ENCODE measurements at regions not wholly inside any gene's neighbourhood (a gene's known extent, or its start where the extent isn't known, plus 50 kb on each side); places are given as distances from the start of the nearest gene placed in this dataset.

- DNase-seq = no peak
- H3K4me3 ChIP-seq = no peak overlapping the region
- no peak for ATAC-seq
- no peaks in the 10 kb centered on the region for H3K4me1 ChIP-seq
- H3K27ac ChIP-seq = no peak overlapping the region
- no peaks in the 10 kb centered on the region for H3K36me3 ChIP-seq
- H3K27me3 ChIP-seq = no peaks in the 10 kb centered on the region
- H3K9me3 ChIP-seq = no peaks in the 10 kb centered on the region
- no peak for TF ChIP-seq CTCF (IDR thresholded peaks at IDR 0.05)
- intact Hi-C loops (cut with DNase I) = no loop called here
Measured at GRCh38 chr2:66382091-66382490, 52.8 kb upstream of the MEIS1 start.

GRCh38 chr2:66379473-66379872 lies 55.5 kb upstream of the MEIS1 start:
- no peaks in the 10 kb centered on the region for H3K9me3 ChIP-seq
- TF ChIP-seq CTCF (IDR thresholded peaks at IDR 0.05) = no peak
- intact Hi-C loops (cut with DNase I) = no loop called here

GRCh38 chr2:66377832-66378231 lies 57.1 kb upstream of the MEIS1 start:
- no peak for TF ChIP-seq CTCF (IDR thresholded peaks at IDR 0.05)
- Histone ChIP-seq H3K36me3 (no peaks in the 10 kb centered on the region), H3K27me3 (no peaks in the 10 kb centered on the region), H3K4me1 (no peaks in the 10 kb centered on the region), H3K4me3 (no peak overlapping the region), H3K9me3 (no peaks in the 10 kb centered on the region), H3K27ac (no peak overlapping the region)
- intact Hi-C loops (cut with DNase I) = no loop called here
- DNase-seq (no peak), ATAC-seq (no peak)

More at GRCh38 chr2:66379473-66379872, 55.5 kb upstream of the MEIS1 start:
- Histone ChIP-seq H3K4me3 (no peak overlapping the region), H3K36me3 (no peaks in the 10 kb centered on the region), H3K27me3 (no peaks in the 10 kb centered on the region), H3K4me1 (no peaks in the 10 kb centered on the region), H3K27ac (no peak overlapping the region)
- DNase-seq = no peak
- no peak for ATAC-seq

GRCh38 chr2:66370824-66371223 lies 64.1 kb upstream of the MEIS1 start:
- intact Hi-C loops (cut with DNase I) = no loop called here
- no peak for ATAC-seq
- Histone ChIP-seq H3K36me3 (no peaks in the 10 kb centered on the region), H3K9me3 (no peaks in the 10 kb centered on the region), H3K27me3 (no peaks in the 10 kb centered on the region), H3K4me3 (no peak overlapping the region), H3K4me1 (no peaks in the 10 kb centered on the region), H3K27ac (no peak overlapping the region)
- no peak for DNase-seq
- no peak for TF ChIP-seq CTCF (IDR thresholded peaks at IDR 0.05)

GRCh38 chr2:66366619-66367018 lies 68.3 kb upstream of the MEIS1 start:
- no peaks in the 10 kb centered on the region for H3K4me1 ChIP-seq

More at GRCh38 chr2:66366619-66367018, 68.3 kb upstream of the MEIS1 start:
- Histone ChIP-seq H3K4me3 (no peak overlapping the region), H3K36me3 (no peaks in the 10 kb centered on the region), H3K27ac (no peak overlapping the region), H3K9me3 (no peaks in the 10 kb centered on the region), H3K27me3 (no peaks in the 10 kb centered on the region)
- intact Hi-C loops (cut with DNase I) = no loop called here
- ATAC-seq = no peak
- no peak for DNase-seq
- no peak for TF ChIP-seq CTCF (IDR thresholded peaks at IDR 0.05)

All from upper lobe of right lung (tissue), 1 donor.